Natural killer cell treated with Interleukin-12 subunit alpha and Interleukin-12 subunit beta and Interleukin-15 and Interleukin-18, amount 100 ng/mL, for 72 hours (primary cell): ENCODE measurements at regions not wholly inside any gene's neighbourhood (a gene's known extent, or its start where the extent isn't known, plus 50 kb on each side); places are given as distances from the start of the nearest gene placed in this dataset.

ENCODE experiments used
- ATAC-seq, 2 donors: fragments of 150-1000 bp; cut with Tn5 transposase in 1 of 2; sonication (Bioruptor Pico), chemical (Tn5 transposase) in 1 of 2; 2 replicates each; pipeline ENCODE4 v1.10.0; 2021
- DNase-seq: peaks from one replicate; pipeline ENCODE4 v3.0.0; 2022; ENCODE audit warnings: low spot score
- H3K27ac Mint-ChIP-seq, 2 donors: 1 replicate in 1 of 2; 2 replicates in 1 of 2; pipeline ENCODE4 v1.8.0; 2022; ENCODE audit warnings: mixed read lengths in 2 of 2, mild to moderate bottlenecking in 1 of 2, moderate library complexity in 1 of 2
- H3K27me3 Mint-ChIP-seq, 2 donors: 1 replicate in 1 of 2; 2 replicates in 1 of 2; pipeline ENCODE4 v1.8.0; 2022; ENCODE audit warnings: mixed read lengths in 2 of 2
- H3K36me3 Mint-ChIP-seq: one replicate; pipeline ENCODE4 v1.8.0; 2022; ENCODE audit warnings: mixed read lengths
- H3K4me1 Mint-ChIP-seq, 2 donors: 1 replicate in 1 of 2; 2 replicates in 1 of 2; pipeline ENCODE4 v1.8.0; 2022; ENCODE audit warnings: low read depth in 2 of 2, mixed read lengths in 2 of 2, mild to moderate bottlenecking in 1 of 2
- H3K4me3 Mint-ChIP-seq: one replicate; pipeline ENCODE4 v1.8.0; 2022; ENCODE audit warnings: mixed read lengths
- H3K9me3 Mint-ChIP-seq: 2 replicates; pipeline ENCODE4 v1.8.0; 2022; ENCODE audit warnings: mixed read lengths

GRCh38 chr21:19603011-19603593 lies 1199.5 kb upstream of the TMPRSS15 start:
- Mint-ChIP-seq H3K9me3 (peaks cover 4% of the 10 kb centered on the region), H3K27ac (no peak overlapping the region), H3K27me3 (no peaks in the 10 kb centered on the region), H3K36me3 (no peaks in the 10 kb centered on the region), H3K4me1 (no peaks in the 10 kb centered on the region), H3K4me3 (no peak overlapping the region)
- ATAC-seq (no peak), DNase-seq (no peak)

GRCh38 chr21:19608101-19608621 lies 1204.6 kb upstream of the TMPRSS15 start:
- Mint-ChIP-seq H3K27me3 (no peaks in the 10 kb centered on the region), H3K36me3 (no peaks in the 10 kb centered on the region), H3K27ac (no peak overlapping the region), H3K9me3 (no peaks in the 10 kb centered on the region), H3K4me3 (no peak overlapping the region), H3K4me1 (no peaks in the 10 kb centered on the region)
- ATAC-seq (no peak), DNase-seq (no peak)

- H3K27me3 Mint-ChIP-seq: no peaks in the 10 kb centered on the region
- H3K4me1 Mint-ChIP-seq: no peaks in the 10 kb centered on the region
- ATAC-seq (no peak), DNase-seq (no peak)
- H3K36me3 Mint-ChIP-seq: no peaks in the 10 kb centered on the region
- H3K4me3 Mint-ChIP-seq: no peak overlapping the region
- H3K9me3 Mint-ChIP-seq: no peaks in the 10 kb centered on the region
- no peak overlapping the region for H3K27ac Mint-ChIP-seq
These were observed 1206.0 kb upstream of the TMPRSS15 start for GRCh38 chr21:19609611-19610010.

- H3K4me3 Mint-ChIP-seq: no peak overlapping the region
- ATAC-seq (no peak), DNase-seq (no peak)
- no peak overlapping the region for H3K27ac Mint-ChIP-seq
- peaks cover 7% of the 10 kb centered on the region for H3K9me3 Mint-ChIP-seq
- H3K4me1 Mint-ChIP-seq: no peaks in the 10 kb centered on the region
- H3K27me3 Mint-ChIP-seq: no peaks in the 10 kb centered on the region
- no peaks in the 10 kb centered on the region for H3K36me3 Mint-ChIP-seq
These were observed 1218.4 kb upstream of the TMPRSS15 start for GRCh38 chr21:19621837-19622496.

GRCh38 chr21:19640964-19641363 lies 1237.4 kb upstream of the TMPRSS15 start:
- DNase-seq (no peak), ATAC-seq (no peak)
- H3K27ac Mint-ChIP-seq: no peak overlapping the region
- no peak overlapping the region for H3K4me3 Mint-ChIP-seq
- no peaks in the 10 kb centered on the region for H3K36me3 Mint-ChIP-seq
- H3K27me3 Mint-ChIP-seq: no peaks in the 10 kb centered on the region
- no peaks in the 10 kb centered on the region for H3K9me3 Mint-ChIP-seq
- no peaks in the 10 kb centered on the region for H3K4me1 Mint-ChIP-seq

GRCh38 chr21:19648391-19648790 lies 1244.8 kb upstream of the TMPRSS15 start:
- no peak for ATAC-seq
- Mint-ChIP-seq H3K9me3 (peaks cover 4% of the 10 kb centered on the region), H3K36me3 (peaks cover 4% of the 10 kb centered on the region)

GRCh38 chr21:19683492-19683891 lies 1279.9 kb upstream of the TMPRSS15 start:
- no peak for ATAC-seq
- no peaks in the 10 kb centered on the region for H3K27me3 Mint-ChIP-seq

More at GRCh38 chr21:19648391-19648790, 1244.8 kb upstream of the TMPRSS15 start:
- H3K4me3 Mint-ChIP-seq: no peak overlapping the region
- no peak overlapping the region for H3K27ac Mint-ChIP-seq
- H3K4me1 Mint-ChIP-seq: no peaks in the 10 kb centered on the region
- H3K27me3 Mint-ChIP-seq: no peaks in the 10 kb centered on the region
- no peak for DNase-seq

GRCh38 chr21:19684328-19684727 lies 1280.7 kb upstream of the TMPRSS15 start:
- DNase-seq: no peak

More at GRCh38 chr21:19683492-19683891, 1279.9 kb upstream of the TMPRSS15 start:
- peaks cover 15% of the 10 kb centered on the region for H3K36me3 Mint-ChIP-seq
- no peak overlapping the region for H3K4me3 Mint-ChIP-seq
- no peak for DNase-seq
- no peaks in the 10 kb centered on the region for H3K4me1 Mint-ChIP-seq
- H3K9me3 Mint-ChIP-seq: peaks cover 11% of the 10 kb centered on the region
- H3K27ac Mint-ChIP-seq: no peak overlapping the region

GRCh38 chr21:19692231-19692630 lies 1288.6 kb upstream of the TMPRSS15 start:
- H3K36me3 Mint-ChIP-seq: no peaks in the 10 kb centered on the region
- DNase-seq (no peak), ATAC-seq (no peak)
- H3K4me1 Mint-ChIP-seq: peaks cover 0 to 2% of the 10 kb centered on the region in 2 donors
- H3K9me3 Mint-ChIP-seq: peaks cover 16% of the 10 kb centered on the region
- no peaks in the 10 kb centered on the region for H3K27me3 Mint-ChIP-seq
- no peak overlapping the region for H3K27ac Mint-ChIP-seq
- H3K4me3 Mint-ChIP-seq: no peak overlapping the region

More at GRCh38 chr21:19684328-19684727, 1280.7 kb upstream of the TMPRSS15 start:
- Mint-ChIP-seq H3K36me3 (peaks cover 15% of the 10 kb centered on the region), H3K27ac (no peak overlapping the region), H3K9me3 (peaks cover 11% of the 10 kb centered on the region), H3K27me3 (no peaks in the 10 kb centered on the region), H3K4me1 (no peaks in the 10 kb centered on the region), H3K4me3 (no peak overlapping the region)
- ATAC-seq: no peak

- Mint-ChIP-seq H3K27me3 (no peaks in the 10 kb centered on the region), H3K9me3 (peaks cover 17% of the 10 kb centered on the region), H3K36me3 (no peaks in the 10 kb centered on the region), H3K4me1 (peaks cover 0 to 2% of the 10 kb centered on the region in 2 donors), H3K27ac (no peak overlapping the region), H3K4me3 (no peak overlapping the region)
- ATAC-seq (no peak), DNase-seq (no peak)
These were observed 1292.2 kb upstream of the TMPRSS15 start for GRCh38 chr21:19695796-19696195.

- Mint-ChIP-seq H3K36me3 (peaks cover 8% of the 10 kb centered on the region), H3K4me1 (no peaks in the 10 kb centered on the region), H3K9me3 (peaks cover 24% of the 10 kb centered on the region), H3K27me3 (no peaks in the 10 kb centered on the region), H3K4me3 (no peak overlapping the region), H3K27ac (no peak overlapping the region)
- no peak for DNase-seq
- no peak for ATAC-seq
These were observed 1296.9 kb upstream of the TMPRSS15 start for GRCh38 chr21:19700476-19700875.

GRCh38 chr21:19702726-19703125 lies 1295.5 kb upstream of the NCAM2 start:
- Mint-ChIP-seq H3K36me3 (peaks cover 13% of the 10 kb centered on the region), H3K4me3 (no peak overlapping the region), H3K4me1 (no peaks in the 10 kb centered on the region), H3K9me3 (peaks cover 17% of the 10 kb centered on the region), H3K27me3 (no peaks in the 10 kb centered on the region), H3K27ac (no peak overlapping the region)
- ATAC-seq (no peak), DNase-seq (no peak)

- Mint-ChIP-seq H3K4me1 (no peaks in the 10 kb centered on the region), H3K27me3 (no peaks in the 10 kb centered on the region), H3K9me3 (peaks cover 16% of the 10 kb centered on the region), H3K36me3 (peaks cover 14% of the 10 kb centered on the region), H3K27ac (no peak overlapping the region), H3K4me3 (no peak overlapping the region)
- no peak for ATAC-seq
- no peak for DNase-seq
These were observed 1293.4 kb upstream of the NCAM2 start for GRCh38 chr21:19704832-19705231.

GRCh38 chr21:19712441-19712840 lies 1285.8 kb upstream of the NCAM2 start:
- Mint-ChIP-seq H3K4me1 (no peaks in the 10 kb centered on the region), H3K9me3 (peaks cover 18% of the 10 kb centered on the region), H3K27ac (no peak overlapping the region), H3K36me3 (peaks cover 11% of the 10 kb centered on the region), H3K4me3 (no peak overlapping the region), H3K27me3 (no peaks in the 10 kb centered on the region)
- DNase-seq: no peak
- no peak for ATAC-seq
